Neutrophil (primary cell): ENCODE measurements at regions not wholly inside any gene's neighbourhood (a gene's known extent, or its start where the extent isn't known, plus 50 kb on each side); places are given as distances from the start of the nearest gene placed in this dataset.

ENCODE experiments used
- H3K27ac ChIP-seq: fragments of 200-600 bp; sonication (generic); 2 replicates; pipeline ENCODE4 v1.5.1; 2016; ENCODE audit warnings: mild to moderate bottlenecking, moderate library complexity
- H3K27me3 ChIP-seq: fragments of 200-600 bp; sonication (generic); 2 replicates; pipeline ENCODE4 v1.6.0; 2016; ENCODE audit warnings: mild to moderate bottlenecking
- H3K36me3 ChIP-seq: fragments of 200-600 bp; sonication (generic); 2 replicates; pipeline ENCODE4 v1.5.1; 2017
- H3K4me1 ChIP-seq, 2 experiments: fragments of 200-600 bp in 1 of 2; sonication (generic) in 1 of 2; 1 replicate in 1 of 2; 2 replicates in 1 of 2; pipeline versions ENCODE4 v1.5.1 to v1.6.1; 2013 to 2016; ENCODE audit warnings: low read depth in 1 of 2, low read length in 1 of 2, mild to moderate bottlenecking in 1 of 2, moderate library complexity in 1 of 2; ENCODE audit not compliant: control insufficient read depth in 1 of 2, insufficient read depth in 1 of 2
- H3K4me3 ChIP-seq, 2 experiments: fragments of 200-600 bp in 1 of 2; sonication (generic) in 1 of 2; 1 replicate in 1 of 2; 2 replicates in 1 of 2; pipeline ENCODE4 v1.5.1; 2013 to 2016; ENCODE audit warnings: low read depth in 1 of 2, low read length in 1 of 2, mild to moderate bottlenecking in 1 of 2, moderate library complexity in 1 of 2
- H3K9me3 ChIP-seq: fragments of 200-600 bp; sonication (generic); 2 replicates; pipeline ENCODE4 v1.5.1; 2016
- TF ChIP-seq, protein P1 (sequence below): fragments of 200-600 bp; sonication (generic); IDR thresholded peaks from 2 replicates; pipeline ENCODE4 v1.5.1; 2016; ENCODE audit warnings: antibody characterized with exemption

DNA sequence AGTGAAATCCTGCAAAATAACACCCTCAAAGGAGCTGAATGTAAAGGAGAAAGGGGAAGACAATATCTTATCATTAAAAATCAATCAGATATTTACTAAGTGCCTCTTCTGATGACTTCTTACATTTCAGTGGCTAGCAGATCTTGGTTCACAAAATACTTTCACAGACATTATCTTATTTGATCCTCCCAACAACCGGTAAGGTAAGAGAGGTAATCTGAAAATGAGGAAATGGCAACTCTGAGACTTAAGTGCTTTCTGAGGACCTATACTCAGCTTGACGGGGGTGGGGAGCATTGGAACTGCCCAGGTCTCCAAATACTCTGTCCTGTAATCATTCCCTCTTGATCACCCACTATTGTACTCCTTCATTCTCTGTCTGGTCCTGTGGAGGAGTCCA, 144.6 kb upstream of the MKLN1 start:
- Histone ChIP-seq H3K4me3 (no peak overlapping the region), H3K36me3 (no peaks in the 10 kb centered on the region), H3K27me3 (no peaks in the 10 kb centered on the region), H3K9me3 (no peaks in the 10 kb centered on the region), H3K4me1 (peaks cover under 1 to 5% of the 10 kb centered on the region in 2 experiments), H3K27ac (no peak overlapping the region)
- TF ChIP-seq, protein P1, sequence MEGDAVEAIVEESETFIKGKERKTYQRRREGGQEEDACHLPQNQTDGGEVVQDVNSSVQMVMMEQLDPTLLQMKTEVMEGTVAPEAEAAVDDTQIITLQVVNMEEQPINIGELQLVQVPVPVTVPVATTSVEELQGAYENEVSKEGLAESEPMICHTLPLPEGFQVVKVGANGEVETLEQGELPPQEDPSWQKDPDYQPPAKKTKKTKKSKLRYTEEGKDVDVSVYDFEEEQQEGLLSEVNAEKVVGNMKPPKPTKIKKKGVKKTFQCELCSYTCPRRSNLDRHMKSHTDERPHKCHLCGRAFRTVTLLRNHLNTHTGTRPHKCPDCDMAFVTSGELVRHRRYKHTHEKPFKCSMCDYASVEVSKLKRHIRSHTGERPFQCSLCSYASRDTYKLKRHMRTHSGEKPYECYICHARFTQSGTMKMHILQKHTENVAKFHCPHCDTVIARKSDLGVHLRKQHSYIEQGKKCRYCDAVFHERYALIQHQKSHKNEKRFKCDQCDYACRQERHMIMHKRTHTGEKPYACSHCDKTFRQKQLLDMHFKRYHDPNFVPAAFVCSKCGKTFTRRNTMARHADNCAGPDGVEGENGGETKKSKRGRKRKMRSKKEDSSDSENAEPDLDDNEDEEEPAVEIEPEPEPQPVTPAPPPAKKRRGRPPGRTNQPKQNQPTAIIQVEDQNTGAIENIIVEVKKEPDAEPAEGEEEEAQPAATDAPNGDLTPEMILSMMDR: no peak

DNA sequence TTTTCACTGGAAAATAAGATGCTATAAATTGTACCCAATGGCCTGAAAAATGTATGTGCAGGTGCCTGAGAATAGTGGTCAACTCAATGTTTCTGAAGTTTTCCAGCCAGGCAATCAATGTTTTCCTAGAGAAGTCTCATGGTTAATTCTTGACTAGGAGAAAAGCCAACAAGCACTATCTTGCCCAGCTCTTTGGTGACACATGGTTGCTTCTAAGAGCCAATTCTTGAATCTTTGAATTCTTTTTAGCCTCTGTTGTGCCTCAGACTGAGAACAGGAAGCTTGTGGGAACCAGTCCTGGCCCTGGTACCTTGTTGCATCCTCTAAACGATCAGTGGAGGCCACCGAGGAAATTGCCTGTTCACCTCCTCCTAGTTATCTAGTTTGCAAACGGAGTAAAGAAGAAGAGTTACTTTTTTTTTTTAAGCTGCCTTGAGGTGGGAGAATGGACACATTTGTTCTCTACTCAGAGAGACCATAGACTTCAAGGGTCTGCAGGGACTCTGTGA, 144.0 kb upstream of the MKLN1 start:
- H3K4me1 ChIP-seq: peaks cover 6 to 11% of the 10 kb centered on the region in 2 experiments
- TF ChIP-seq, protein P1: no peak
- H3K27ac ChIP-seq: no peak overlapping the region
- H3K27me3 ChIP-seq: no peaks in the 10 kb centered on the region
- no peaks in the 10 kb centered on the region for H3K9me3 ChIP-seq
- H3K4me3 ChIP-seq: no peak overlapping the region
- no peaks in the 10 kb centered on the region for H3K36me3 ChIP-seq

DNA sequence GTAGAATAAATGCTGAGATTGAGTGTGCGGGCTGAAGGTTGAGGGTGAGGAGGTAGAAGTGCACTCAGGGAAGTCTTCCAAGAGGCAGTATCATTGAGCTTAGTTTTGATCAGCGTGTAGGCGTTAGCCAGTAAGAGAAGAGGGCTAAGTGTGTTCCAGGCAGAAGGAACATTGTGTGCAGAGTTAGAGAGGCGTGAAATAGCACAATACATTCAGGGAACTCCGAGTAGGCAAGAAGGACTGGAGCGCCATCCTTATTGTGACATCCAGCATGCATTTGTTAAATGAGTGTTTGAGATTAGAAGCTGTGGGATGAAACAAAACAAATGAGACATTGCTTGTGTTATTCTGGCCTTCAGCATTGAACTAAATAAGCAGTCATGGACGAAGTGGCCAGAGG, 140.9 kb upstream of the MKLN1 start:
- no peak overlapping the region for H3K4me3 ChIP-seq
- no peak overlapping the region for H3K27ac ChIP-seq
- no peaks in the 10 kb centered on the region for H3K9me3 ChIP-seq
- H3K36me3 ChIP-seq: no peaks in the 10 kb centered on the region
- peaks cover 9% of the 10 kb centered on the region for H3K27me3 ChIP-seq
- H3K4me1 ChIP-seq: peaks cover 10 to 20% of the 10 kb centered on the region in 2 experiments
- TF ChIP-seq, protein P1: no peak

DNA sequence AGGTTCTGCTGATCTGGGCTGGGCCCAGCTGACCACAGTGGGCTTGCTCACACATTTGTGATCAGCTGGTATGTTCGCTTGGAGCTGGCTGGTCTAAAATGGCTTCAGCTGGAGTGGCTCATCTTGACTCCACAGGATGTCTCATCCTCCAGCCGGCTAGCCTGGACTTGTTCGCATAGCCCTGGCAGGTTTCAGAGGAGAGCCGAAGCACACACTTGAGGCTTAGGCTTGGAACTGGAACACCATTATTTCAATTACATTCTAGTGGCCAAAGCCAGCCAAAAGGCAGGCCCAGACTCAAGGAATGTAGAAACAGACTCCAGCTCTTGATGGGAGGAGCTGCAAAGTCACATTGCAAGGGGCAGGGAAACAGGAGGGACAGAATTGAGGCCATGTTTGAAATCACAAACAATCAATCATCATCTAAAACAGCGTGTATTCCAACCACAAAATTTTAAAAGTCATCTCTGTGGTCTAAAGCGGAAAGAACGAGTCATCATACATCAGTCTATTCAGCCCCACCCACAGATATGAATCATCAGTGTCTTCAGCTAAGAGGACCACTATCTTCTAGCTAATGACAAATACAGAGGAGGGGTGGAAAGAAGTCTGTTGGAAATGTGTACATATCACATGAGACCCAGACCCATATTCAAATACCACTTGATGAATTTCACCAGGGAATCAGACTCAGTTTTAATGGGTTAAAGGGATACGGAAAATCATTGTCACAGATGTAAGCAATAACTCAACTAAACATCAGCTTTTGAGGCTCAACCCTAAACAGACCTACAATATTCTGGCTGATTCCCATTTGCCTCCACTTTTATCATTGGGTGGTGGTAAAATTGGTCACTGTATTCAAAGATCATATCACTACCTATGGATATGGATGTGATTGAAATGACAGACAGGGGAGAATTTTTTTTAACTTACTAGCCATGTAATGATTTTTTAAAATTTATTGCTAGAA, 139.0 kb upstream of the MKLN1 start:
- Histone ChIP-seq H3K27me3 (peaks cover 9% of the 10 kb centered on the region), H3K27ac (peak overlapping the region; percentile 74)

DNA sequence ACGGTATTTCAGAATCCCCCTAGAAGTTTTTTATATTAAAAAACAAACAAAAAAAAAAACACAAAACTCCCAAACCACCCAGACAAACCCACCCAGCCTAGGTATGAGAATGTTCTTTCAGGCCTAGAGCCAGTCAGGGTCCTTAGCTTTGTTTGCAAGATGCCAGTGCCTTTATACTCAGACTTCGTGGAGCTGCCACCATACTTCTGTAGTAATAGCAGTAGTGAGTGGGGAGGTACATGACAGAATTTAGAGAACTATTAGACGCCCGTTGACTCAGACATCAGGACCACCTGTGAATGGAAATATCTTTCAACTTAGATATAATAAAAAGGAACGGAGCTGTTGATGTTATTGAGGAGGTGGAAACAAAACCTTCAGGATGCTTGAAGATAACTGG, 138.2 kb upstream of the MKLN1 start:
- TF ChIP-seq, protein P1: no peak
- H3K4me1 ChIP-seq: peaks cover 13 to 29% of the 10 kb centered on the region in 2 experiments

More for the DNA sequence above, 139.0 kb upstream of the MKLN1 start:
- H3K36me3 ChIP-seq: no peaks in the 10 kb centered on the region
- no peaks in the 10 kb centered on the region for H3K9me3 ChIP-seq
- TF ChIP-seq, protein P1: no peak
- H3K4me1 ChIP-seq: peaks cover 10 to 24% of the 10 kb centered on the region in 2 experiments
- H3K4me3 ChIP-seq: no peak overlapping the region

More for the DNA sequence above, 138.2 kb upstream of the MKLN1 start:
- Histone ChIP-seq H3K27me3 (peaks cover 9% of the 10 kb centered on the region), H3K9me3 (no peaks in the 10 kb centered on the region), H3K4me3 (no peak overlapping the region), H3K27ac (peak overlapping the region; percentile 74), H3K36me3 (no peaks in the 10 kb centered on the region)
